Stimulated activated CD4-positive, alpha-beta T cell treated with anti-CD3 and anti-CD28 coated beads, Interleukin-15, amount 100 ng/mL, for 24 hours (primary cell): ENCODE measurements at regions not wholly inside any gene's neighbourhood (a gene's known extent, or its start where the extent isn't known, plus 50 kb on each side); places are given as distances from the start of the nearest gene placed in this dataset.
"Not testable (repeated sequence)": the region's sequence is repeated elsewhere in the genome, so short reads cannot be mapped to it uniquely, and the experiment has no call there.

ENCODE experiments used
- DNase-seq: peaks from one replicate; pipeline ENCODE4 v3.0.0-alpha.2; 2020

- no peak for DNase-seq
Observed at GRCh38 chr21:28216976-28217523, 775.6 kb downstream of the LTN1 start.

DNA sequence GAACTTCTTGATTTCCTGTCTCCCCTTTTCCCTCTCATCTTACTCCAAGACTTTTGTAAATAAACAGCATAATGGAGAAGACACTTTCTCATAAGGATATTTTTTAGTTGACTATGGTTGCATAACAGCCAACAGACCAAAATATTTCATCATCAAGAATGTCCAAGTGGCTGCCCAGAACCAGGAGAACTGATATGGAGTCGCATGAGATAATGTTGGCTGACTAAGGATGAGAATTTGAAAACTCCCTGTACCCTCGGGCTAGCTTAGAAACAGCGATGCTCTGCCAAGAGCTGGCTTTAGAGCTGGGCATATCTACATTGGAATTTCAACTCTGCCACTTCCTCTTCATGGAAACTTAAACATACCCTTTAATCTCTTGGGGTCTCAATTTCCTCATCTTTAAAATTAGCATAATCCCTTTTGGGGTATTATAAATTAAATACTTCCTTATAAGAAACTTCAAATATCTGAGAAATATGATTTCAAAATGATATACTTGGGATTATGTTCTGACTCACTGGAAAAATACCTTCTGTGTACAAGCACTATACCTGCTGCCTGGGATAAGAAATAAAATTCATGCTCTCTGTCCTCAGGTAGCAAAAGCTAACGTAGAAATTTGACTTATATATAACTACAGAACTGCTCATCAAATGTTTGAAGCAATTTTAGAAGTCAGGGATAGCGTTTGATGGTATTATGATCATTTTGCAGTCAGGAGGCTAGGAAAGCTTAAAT lies 777.3 kb downstream of the LTN1 start:
- DNase-seq, result no peak

GRCh38 chr21:28214786-28215185 lies 777.9 kb downstream of the LTN1 start:
- no peak for DNase-seq

DNA sequence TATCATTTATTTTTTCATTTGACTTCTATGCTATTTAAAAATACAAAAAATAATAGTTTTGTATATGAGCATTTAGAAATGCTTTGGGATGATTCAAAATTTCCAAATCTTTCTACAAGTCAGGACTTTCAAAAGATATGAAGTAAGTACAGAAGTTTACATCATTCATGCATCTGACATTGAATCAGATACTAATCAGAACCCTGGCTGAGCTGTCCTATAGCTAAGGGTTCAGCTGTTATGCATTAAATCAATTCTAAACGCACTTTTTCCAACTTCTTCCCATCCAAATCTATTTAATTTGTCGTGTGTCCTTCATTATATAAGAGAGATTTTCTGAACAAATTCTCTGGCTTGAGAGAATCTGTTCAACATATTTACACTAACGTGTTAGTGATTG lies 779.4 kb downstream of the LTN1 start:
- no peak for DNase-seq

DNA sequence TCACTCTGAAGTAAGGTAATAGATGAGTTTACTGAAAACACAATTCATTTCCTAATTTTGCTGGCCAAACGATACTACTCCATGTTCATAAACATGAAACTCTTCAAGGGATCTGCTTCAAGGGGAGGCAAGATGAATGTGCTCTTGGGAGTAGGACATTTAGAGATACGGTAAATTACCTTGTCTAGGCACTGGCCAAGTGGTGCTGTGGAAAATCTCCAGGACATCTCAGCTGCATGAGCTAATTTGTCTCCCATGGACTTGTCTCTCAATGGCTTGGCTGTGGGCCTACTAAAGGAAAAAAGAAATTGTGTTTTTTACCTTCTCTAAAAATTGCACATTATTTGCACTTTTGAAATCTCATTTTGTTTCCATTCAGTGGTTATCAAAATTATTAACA lies 780.6 kb downstream of the LTN1 start:
- no peak for DNase-seq

DNA sequence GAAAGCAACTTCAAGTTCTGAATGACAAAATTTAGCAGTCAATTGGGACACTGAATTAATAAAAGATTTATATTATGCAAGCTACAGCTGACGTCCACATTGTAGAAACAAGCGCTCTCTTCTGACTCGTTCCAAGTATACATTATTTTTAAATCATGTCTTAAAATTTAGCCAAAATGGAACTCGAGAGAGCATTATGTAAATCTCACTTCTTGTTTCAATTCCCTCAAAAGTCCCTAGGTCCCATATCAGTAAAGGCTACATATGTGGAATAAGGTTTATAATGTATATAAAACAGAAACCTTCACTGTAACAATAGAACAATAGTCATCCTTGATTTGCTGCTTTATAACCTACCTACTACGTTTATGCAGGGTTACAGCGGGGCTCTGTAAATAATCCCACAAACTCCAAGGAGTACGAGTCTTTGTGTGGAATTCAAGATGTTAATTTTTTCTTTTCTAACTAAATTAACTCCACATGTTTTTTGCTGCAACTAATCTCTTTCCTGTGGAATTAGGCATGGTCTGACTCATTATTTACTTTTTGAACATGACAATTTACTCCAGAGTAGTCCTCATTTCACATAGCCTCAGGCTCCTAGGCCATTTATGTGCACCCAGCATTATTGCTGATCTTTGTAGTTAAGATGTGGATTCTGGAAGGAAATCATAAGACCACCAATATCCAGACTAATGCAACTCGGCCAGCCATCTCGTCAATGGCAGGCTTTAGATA lies 785.1 kb downstream of the LTN1 start:
- no peak for DNase-seq

- DNase-seq, result no peak
Observed at GRCh38 chr21:28200726-28201125, 792.0 kb downstream of the LTN1 start.

- DNase-seq, result no peak
Observed at GRCh38 chr21:28196981-28197380, 795.7 kb downstream of the LTN1 start.

- DNase-seq, result no peak
Observed at GRCh38 chr21:28193189-28193588, 799.5 kb downstream of the LTN1 start.

DNA sequence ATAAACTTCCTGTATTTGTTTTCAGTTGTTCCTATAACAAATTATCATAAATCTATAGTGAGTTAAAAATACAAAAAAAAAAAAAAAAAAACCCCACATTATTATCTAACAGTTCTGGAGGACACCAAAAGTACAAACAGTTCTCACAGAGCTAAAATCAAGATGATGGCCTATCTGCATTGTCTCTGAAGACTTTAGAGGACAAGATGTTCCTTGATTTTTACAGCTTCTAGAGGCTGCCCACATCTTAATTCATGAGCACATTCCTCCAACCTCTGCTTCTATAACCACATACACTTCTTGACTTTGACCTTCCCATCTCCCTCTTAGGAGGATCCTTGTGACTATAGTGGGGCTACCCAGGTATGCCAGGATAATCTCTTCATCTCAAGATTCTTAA lies 806.1 kb downstream of the LTN1 start:
- DNase-seq, result no peak

GRCh38 chr21:28181730-28182129 lies 810.9 kb downstream of the LTN1 start:
- no peak for DNase-seq

DNA sequence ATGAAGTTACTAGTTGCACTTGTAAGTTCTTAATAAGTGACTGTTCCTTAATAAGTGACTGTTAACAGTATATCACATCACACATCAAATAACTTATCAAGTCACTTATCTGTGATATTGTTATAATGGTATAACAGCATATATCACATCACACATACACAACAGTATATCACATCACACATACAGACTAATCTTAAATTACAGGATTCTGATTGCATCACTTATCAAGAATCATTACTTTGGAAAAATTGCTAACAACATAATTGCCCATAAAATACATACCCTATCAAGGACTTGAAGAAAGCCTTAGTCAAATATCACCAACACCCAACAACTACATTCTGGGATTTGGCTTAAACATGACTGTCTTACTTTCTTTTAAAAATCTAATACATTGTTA lies 813.5 kb downstream of the LTN1 start:
- DNase-seq, result no peak

DNA sequence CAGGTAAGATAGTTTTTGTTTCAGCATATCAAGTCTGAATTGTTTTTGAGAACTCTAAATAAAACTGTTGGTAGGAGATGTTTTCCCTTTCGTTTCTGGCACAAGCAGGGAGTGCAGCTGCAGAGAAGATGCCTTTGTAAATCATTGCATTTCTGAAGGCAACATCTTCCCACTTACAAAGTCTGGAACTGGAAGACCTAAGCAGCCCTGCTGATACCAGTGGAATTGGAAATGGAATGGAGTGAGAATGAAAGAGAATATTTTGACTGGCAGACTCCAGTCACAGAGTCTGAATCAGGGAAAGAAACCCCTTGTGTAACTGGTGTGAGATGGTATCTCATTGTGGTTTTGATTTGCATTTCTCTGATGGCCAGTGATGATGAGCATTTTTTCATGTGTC lies 815.6 kb downstream of the LTN1 start:
- DNase-seq, result no peak

DNA sequence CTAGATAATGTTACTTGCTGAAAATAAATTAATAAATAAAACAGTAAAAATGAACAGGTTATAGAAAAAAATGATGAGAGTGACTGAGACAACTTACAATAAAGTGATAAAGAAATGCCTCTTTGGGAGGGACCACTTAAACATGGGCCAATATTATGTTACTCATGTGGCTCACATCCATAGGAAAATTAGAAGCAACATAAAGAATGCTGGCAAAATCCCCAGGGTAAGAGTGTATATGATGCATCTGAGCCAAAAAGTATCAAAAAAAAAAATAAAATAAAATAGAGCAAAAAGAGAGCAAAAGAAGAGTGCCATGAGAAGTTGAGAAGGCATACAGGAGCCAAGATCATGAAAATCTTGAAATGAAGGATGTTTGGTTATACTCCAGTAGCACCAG lies 818.0 kb downstream of the LTN1 start:
- no peak for DNase-seq

GRCh38 chr21:28174006-28174405 lies 818.7 kb downstream of the LTN1 start:
- DNase-seq, result no peak

GRCh38 chr21:28172376-28172775 lies 820.3 kb downstream of the LTN1 start:
- DNase-seq, result no peak

DNA sequence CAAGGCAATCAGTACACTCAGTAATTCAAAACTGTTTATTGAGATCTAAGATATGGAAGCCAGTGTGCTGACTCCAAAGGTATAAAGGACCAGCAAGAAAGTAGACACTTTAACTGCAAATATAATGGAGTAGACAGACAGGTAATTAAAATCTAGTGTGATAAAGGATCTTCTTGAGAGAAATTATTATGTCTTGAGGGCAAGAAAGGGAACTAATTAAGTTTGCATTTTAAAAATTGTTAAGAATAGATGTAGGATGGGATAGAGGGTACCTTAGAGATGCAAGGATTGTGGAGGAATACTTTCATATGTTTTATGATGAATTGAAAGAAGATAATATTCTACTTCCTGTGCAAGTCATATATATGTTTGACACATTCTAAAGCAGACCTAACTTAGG lies 825.3 kb downstream of the LTN1 start:
- no peak for DNase-seq

GRCh38 chr21:28164519-28164918 lies 828.2 kb downstream of the LTN1 start:
- not testable (repeated sequence) for DNase-seq

GRCh38 chr21:28162052-28162451 lies 830.6 kb downstream of the LTN1 start:
- not testable (repeated sequence) for DNase-seq

GRCh38 chr21:28160378-28160777 lies 832.3 kb downstream of the LTN1 start:
- no peak for DNase-seq

- no peak for DNase-seq
Observed at GRCh38 chr21:28159396-28159795, 833.3 kb downstream of the LTN1 start.

DNA sequence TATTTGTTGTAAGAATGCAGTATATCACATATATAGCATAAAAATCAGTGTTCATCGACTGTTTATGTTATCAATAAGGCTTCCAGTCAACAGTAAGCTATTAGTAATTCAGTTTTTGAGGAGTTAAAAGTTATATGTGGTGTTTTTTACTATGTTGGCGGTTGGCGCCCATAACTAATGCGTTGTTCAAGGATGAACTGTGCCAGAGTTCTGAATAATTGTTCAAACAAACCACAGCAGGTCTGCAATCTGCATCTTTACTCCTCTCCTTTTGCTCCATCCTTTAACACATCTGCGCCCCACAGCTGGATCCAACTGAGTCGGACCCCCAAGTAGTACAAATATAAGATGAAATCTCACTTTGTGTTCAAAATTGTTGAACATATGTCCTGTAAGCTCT lies 836.1 kb downstream of the LTN1 start:
- no peak for DNase-seq

- DNase-seq, result no peak
Observed at GRCh38 chr21:28154121-28154520, 838.6 kb downstream of the LTN1 start.

GRCh38 chr21:28152732-28153131 lies 839.9 kb downstream of the LTN1 start:
- DNase-seq, result no peak
